ENCODE measurements at regions not wholly inside any gene's neighbourhood (a gene's known extent, or its start where the extent isn't known, plus 50 kb on each side); places are given as distances from the start of the nearest gene placed in this dataset.

DNA sequence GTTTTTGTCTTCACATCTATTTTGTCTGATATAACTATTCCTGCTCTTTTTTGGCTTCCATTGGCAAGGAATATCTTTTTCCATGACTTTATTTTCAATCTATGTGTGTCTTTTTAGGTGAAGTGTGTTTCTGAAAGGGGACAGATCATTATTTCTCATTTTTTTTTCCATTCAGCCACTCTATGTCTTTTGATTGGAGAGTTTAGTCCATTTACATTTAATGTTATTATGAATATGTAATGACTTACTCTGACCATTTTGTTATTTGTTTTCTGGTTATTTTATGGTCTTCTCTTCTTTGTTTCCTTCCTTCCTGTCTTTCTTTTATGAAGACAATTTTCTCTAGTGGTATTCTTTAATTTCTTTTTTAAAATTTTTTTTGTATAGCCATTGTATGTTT lies 178.6 kb upstream of the CNTN5 start:
- Histone ChIP-seq H3K9me3 (ENCODE audit: control insufficient read depth, insufficient read depth, low read length) (peaks cover 2% of the 10 kb centered on the region; the same call in 1 of the 2 replicates), H3K9ac (ENCODE audit: low read depth, low read length) (no peak overlapping the region), H3K36me3 (ENCODE audit: insufficient read depth, low read length) (no peaks in the 10 kb centered on the region), H3K4me1 (ENCODE audit: insufficient read depth, low read length) (no peaks in the 10 kb centered on the region)

DNA sequence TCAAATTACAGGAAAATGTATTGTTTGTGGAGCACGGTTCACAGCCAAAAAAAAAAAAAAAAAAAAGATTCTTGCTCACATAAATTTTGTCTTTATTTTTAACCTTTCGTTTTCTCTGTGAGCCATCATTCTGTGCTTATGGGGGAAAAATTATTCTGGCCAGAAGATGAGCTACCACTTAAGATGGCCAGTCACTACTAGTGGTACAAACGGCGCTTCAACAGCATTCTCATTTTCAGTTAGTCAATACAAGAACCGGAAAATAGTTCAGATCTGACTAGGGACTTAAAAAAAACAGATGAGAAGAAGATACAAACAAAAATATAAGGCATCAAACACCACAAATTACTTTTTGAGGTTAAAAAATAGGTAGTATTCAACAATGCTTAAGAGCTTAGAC lies 158.6 kb upstream of the CNTN5 start:
- H3K9ac ChIP-seq (ENCODE audit: low read depth, low read length), result no peak overlapping the region
- H3K9me3 ChIP-seq (ENCODE audit: control insufficient read depth, insufficient read depth, low read length), result no peaks in the 10 kb centered on the region
- no peaks in the 10 kb centered on the region for H3K36me3 ChIP-seq (ENCODE audit: insufficient read depth, low read length)
- no peaks in the 10 kb centered on the region for H3K4me1 ChIP-seq (ENCODE audit: insufficient read depth, low read length)

DNA sequence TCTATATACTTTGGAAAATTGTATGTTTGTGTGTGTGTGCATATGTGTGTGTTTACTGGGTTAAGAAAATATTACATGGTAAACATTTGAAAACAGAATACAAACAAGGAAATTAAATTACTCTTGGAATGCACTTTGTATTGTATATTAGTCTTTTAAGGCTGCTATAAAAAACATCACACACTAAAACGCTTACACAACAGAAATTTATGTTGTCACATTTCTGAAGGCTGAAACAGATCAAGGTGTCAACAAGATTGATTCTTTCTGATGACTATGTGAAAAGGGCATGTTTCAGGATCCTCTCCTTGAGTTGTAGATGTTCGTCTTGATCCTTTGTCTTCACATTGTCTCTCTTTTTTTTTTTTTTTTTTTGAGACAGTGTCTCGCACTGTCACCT lies 149.1 kb upstream of the CNTN5 start:
- H3K9ac ChIP-seq (ENCODE audit: low read depth, low read length), result no peak overlapping the region

DNA sequence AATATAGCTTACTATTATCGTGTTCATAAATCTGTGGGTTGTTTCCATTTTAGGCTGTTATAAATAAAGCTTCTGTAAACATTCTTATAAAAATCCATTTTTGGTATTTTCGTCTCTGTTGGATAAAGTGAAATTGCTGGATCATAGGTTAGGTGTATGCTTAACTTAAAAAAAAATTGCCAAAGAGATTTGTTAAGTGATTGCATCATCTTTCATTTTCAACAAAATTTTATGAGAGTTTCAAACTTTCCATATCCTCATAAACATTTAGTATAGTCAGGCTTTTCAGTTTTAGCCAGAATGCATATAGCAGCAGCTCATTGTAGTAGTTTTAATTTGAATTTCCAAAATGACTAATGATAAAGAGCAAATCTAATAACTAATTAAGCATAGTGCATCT lies 146.7 kb upstream of the CNTN5 start:
- Histone ChIP-seq H3K36me3 (ENCODE audit: insufficient read depth, low read length) (no peaks in the 10 kb centered on the region), H3K9ac (ENCODE audit: low read depth, low read length) (no peak overlapping the region), H3K4me1 (ENCODE audit: insufficient read depth, low read length) (no peaks in the 10 kb centered on the region), H3K9me3 (ENCODE audit: control insufficient read depth, insufficient read depth, low read length) (no peaks in the 10 kb centered on the region)

More for the DNA sequence above, 149.1 kb upstream of the CNTN5 start:
- Histone ChIP-seq H3K9me3 (ENCODE audit: control insufficient read depth, insufficient read depth, low read length) (no peaks in the 10 kb centered on the region), H3K36me3 (ENCODE audit: insufficient read depth, low read length) (no peaks in the 10 kb centered on the region), H3K4me1 (ENCODE audit: insufficient read depth, low read length) (no peaks in the 10 kb centered on the region)

DNA sequence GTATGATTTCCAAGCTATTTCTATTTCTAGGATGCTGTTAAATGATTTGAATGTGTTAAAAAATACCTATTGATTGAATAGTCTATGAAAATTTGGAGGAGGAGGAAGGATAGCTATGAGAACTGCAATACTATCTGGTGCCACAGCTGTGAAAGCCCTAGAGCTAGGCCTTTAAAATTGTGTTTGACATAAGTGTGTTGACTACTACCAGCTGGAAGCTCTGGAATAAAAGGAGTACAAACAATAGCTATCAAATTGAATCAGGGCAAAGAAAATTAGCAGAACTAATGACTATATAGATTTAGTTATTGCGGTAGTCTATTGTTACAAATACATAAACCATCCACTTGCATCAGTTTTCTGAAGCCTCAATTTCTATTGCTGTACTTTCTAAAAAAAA lies 124.8 kb upstream of the CNTN5 start:
- no peaks in the 10 kb centered on the region for H3K36me3 ChIP-seq (ENCODE audit: insufficient read depth, low read length)
- no peaks in the 10 kb centered on the region for H3K4me1 ChIP-seq (ENCODE audit: insufficient read depth, low read length)
- H3K9ac ChIP-seq (ENCODE audit: low read depth, low read length), result no peak overlapping the region
- H3K9me3 ChIP-seq (ENCODE audit: control insufficient read depth, insufficient read depth, low read length), result no peaks in the 10 kb centered on the region; the same call in 1 of the 2 replicates

DNA sequence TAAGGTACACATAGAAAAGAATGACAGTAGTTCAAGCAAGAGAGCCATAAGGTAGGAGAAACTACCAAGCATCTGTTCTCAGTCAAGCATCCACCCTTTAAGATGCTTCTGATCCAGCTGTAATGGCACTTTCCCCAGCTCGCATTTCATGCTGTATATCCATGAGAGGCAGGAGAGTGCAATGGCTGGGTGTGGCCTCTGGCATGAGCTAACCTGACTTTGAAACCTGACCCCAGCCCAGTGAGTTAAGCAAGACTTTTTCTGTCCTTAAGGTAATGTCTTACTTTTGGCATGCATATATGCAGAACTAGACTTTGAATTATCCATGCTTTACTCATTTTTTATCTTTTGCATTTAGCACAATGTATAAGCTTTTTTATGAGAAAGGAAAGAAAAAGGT lies 79.8 kb upstream of the CNTN5 start:
- Histone ChIP-seq H3K4me1 (ENCODE audit: insufficient read depth, low read length) (no peaks in the 10 kb centered on the region), H3K9ac (ENCODE audit: low read depth, low read length) (no peak overlapping the region), H3K9me3 (ENCODE audit: control insufficient read depth, insufficient read depth, low read length) (no peaks in the 10 kb centered on the region), H3K36me3 (ENCODE audit: insufficient read depth, low read length) (no peaks in the 10 kb centered on the region)

DNA sequence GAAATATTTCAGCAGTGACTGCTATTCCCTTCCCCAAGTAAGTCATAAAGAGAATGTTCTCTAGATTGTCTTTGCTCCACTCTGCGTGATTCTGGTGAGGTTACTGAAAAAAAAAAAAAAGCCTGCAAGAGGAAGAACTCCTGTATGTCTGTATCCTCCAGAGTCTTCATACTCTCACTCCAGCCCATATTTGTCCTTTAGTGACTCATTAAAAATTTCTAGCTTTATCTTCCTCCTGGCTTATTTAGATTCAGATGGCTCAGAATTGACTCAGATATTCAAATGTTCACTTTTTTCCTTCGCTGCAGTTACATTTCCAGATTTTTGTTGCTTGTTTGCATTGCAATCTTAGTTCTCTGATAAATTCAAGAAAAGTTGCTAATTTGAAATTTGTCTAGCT lies 76.3 kb upstream of the CNTN5 start:
- no peaks in the 10 kb centered on the region for H3K4me1 ChIP-seq (ENCODE audit: insufficient read depth, low read length)
- H3K9me3 ChIP-seq (ENCODE audit: control insufficient read depth, insufficient read depth, low read length), result no peaks in the 10 kb centered on the region
- H3K9ac ChIP-seq (ENCODE audit: low read depth, low read length), result no peak overlapping the region
- no peaks in the 10 kb centered on the region for H3K36me3 ChIP-seq (ENCODE audit: insufficient read depth, low read length)

DNA sequence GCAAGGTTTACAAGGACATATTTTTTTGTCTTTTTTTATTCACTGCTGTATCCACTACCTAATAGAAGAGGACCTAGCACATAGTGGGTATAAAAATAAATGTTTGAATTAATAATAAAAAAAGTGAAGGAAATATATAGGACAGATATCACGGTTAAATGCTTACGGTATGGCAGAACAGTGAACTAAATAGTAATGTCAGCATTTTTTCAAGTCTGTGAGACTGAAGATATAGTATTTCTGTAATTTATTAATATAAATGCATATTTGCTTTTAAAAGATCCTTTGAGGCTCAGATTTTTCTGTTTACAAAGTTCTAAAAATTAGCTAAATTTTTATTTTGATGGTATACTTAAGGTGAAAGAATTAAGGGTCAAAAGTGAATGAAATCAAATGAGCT lies 68.6 kb upstream of the CNTN5 start:
- H3K4me1 ChIP-seq (ENCODE audit: insufficient read depth, low read length), result no peaks in the 10 kb centered on the region
- H3K36me3 ChIP-seq (ENCODE audit: insufficient read depth, low read length), result no peaks in the 10 kb centered on the region
- H3K9ac ChIP-seq (ENCODE audit: low read depth, low read length), result no peak overlapping the region
- H3K9me3 ChIP-seq (ENCODE audit: control insufficient read depth, insufficient read depth, low read length), result no peaks in the 10 kb centered on the region

DNA sequence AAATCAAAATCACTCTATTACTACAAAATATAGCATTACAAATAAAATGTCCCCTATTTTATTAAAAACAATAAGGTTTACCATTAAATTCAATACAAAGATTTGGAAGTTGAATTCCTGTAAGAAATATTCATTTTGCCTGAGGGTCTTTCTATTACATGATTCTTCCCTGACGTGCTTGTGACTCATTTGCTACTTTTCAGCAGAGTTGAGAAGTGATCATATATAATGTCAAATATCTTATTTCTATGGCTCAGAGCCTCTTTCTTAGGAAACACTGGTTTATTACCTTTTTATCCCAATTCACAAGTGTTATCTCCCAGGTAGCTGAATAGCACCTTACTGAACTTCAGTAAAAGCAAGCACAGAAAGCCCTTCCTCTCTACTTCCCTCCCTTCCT lies 65.2 kb upstream of the CNTN5 start:
- Histone ChIP-seq H3K36me3 (ENCODE audit: insufficient read depth, low read length) (no peaks in the 10 kb centered on the region), H3K9ac (ENCODE audit: low read depth, low read length) (no peak overlapping the region), H3K4me1 (ENCODE audit: insufficient read depth, low read length) (no peaks in the 10 kb centered on the region), H3K9me3 (ENCODE audit: control insufficient read depth, insufficient read depth, low read length) (no peaks in the 10 kb centered on the region)

DNA sequence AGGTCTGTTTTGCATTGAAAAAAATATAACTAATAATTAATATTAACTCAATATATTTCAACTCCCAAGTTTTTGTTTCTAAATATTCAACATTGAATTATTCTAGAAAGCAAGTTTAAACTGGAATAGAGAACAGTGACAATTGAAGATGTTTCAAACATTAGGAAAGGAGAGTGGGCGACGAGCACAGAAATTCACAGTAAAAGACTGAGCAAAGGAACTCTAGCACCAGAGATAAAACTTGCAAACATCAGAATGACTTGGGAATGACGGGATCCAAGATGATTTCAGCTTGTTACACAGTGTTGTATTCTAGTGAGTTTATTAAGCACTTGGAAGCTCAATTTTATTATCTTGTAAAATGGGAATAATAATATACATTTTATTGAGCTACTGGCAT lies 56.6 kb upstream of the CNTN5 start:
- H3K9ac ChIP-seq (ENCODE audit: low read depth, low read length), result no peak overlapping the region
- no peaks in the 10 kb centered on the region; the same call in 1 of the 2 replicates for H3K4me1 ChIP-seq (ENCODE audit: insufficient read depth, low read length)
- no peaks in the 10 kb centered on the region for H3K36me3 ChIP-seq (ENCODE audit: insufficient read depth, low read length)
- H3K9me3 ChIP-seq (ENCODE audit: control insufficient read depth, insufficient read depth, low read length), result no peaks in the 10 kb centered on the region

DNA sequence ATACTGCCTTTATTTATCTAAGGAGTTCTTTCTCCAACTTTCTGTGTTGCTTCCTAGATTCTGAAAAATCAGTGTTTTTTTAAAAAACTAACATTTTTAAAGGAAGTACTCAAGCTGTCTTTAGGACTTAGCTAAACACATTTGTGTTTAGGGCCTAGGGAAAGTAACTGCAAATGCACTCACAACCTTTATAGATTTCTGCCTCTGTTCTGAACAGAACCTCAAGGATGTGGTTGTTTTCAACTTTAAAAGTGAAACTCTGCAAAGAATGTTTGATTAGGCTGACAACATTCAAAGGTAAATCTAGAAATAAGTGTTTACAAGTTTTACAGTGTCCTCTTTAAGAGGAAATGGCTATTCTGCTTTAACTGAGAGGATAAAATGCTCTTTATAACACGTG lies 55.4 kb upstream of the CNTN5 start:
- Histone ChIP-seq H3K36me3 (ENCODE audit: insufficient read depth, low read length) (no peaks in the 10 kb centered on the region), H3K9me3 (ENCODE audit: control insufficient read depth, insufficient read depth, low read length) (no peaks in the 10 kb centered on the region), H3K4me1 (ENCODE audit: insufficient read depth, low read length) (no peaks in the 10 kb centered on the region; the same call in 1 of the 2 replicates), H3K9ac (ENCODE audit: low read depth, low read length) (no peak overlapping the region)

DNA sequence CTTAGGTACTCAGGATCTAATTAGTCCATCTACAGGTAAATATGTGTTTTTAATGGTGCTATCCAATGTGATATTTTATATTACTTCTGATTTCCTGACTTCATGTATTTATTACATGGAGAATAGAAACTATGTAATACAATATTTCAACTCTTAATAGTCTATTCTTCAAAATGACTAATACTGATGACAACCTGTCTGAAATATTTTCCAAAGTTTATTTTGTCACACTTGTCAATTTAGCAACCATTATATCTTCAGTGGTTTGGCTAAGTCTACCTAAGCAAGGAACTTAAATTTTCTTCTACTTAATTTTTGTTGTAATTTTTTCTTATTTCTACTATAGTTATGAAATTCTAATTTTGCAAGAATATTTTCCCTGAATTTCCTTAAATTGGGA lies 55.0 kb upstream of the CNTN5 start:
- H3K9me3 ChIP-seq (ENCODE audit: control insufficient read depth, insufficient read depth, low read length), result no peaks in the 10 kb centered on the region
- no peaks in the 10 kb centered on the region; the same call in 1 of the 2 replicates for H3K4me1 ChIP-seq (ENCODE audit: insufficient read depth, low read length)
- H3K36me3 ChIP-seq (ENCODE audit: insufficient read depth, low read length), result no peaks in the 10 kb centered on the region
- H3K9ac ChIP-seq (ENCODE audit: low read depth, low read length), result no peak overlapping the region

DNA sequence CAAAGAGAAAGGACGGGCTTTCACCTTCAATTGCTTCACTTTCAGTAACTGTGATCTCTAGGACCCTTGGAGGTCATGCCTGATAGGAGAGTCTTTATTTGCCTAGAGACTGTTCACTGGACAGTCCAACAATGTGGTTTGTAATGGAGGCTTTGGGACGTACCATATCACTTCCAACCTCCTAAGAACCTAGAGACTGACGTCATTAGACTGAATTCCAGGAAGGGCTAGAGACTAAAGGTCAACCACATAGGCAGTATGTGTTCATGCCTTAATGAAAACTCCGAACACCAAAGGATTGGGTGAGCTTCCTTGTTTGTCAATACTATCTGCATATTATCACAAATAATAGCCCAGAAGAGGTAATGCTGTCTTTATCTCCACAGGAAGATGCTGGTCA lies 53.7 kb upstream of the CNTN5 start:
- Histone ChIP-seq H3K9ac (ENCODE audit: low read depth, low read length) (no peak overlapping the region), H3K9me3 (ENCODE audit: control insufficient read depth, insufficient read depth, low read length) (no peaks in the 10 kb centered on the region), H3K4me1 (ENCODE audit: insufficient read depth, low read length) (no peaks in the 10 kb centered on the region), H3K36me3 (ENCODE audit: insufficient read depth, low read length) (no peaks in the 10 kb centered on the region)
